ENCODE measurements at regions not wholly inside any gene's neighbourhood (a gene's known extent, or its start where the extent isn't known, plus 50 kb on each side); places are given as distances from the start of the nearest gene placed in this dataset.

DNA sequence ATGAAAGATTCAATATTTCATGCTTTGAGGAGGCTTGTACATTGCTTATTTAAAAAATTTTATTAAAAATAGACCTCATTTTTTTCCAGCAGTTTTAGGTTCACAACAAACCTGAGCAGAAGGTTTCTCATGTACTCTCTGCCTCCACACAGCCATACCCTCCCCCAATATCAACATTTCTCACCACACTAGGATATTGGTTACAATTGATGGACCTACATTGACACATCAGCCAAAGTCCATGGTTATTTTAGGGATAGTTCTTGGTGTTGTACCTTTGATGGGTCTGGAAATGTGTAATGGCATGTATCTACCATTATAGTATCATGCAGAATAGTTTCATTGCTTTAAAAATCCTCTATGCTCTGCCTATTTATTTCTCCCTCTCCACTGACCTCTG lies 611.0 kb downstream of the KCTD8 start:
- DNase-seq = no peak

DNA sequence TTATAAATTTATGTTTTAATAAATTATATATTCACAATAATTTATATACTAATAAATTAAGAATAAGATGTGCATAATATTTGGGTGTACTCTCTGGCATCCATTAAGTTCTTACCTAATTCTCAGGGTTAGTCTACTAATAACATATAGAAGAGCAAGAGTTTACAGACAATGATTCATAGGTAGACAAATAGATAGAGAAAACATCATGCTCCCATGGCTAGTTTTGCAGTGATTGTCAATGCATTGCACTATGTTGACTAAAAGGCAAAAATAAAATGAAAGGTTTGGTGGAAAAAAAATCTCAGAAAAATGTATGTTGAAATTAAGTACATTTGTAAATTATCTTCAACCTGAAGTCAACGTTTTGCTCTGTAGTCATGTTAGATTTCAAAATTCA lies 606.0 kb downstream of the KCTD8 start:
- no peak for DNase-seq

DNA sequence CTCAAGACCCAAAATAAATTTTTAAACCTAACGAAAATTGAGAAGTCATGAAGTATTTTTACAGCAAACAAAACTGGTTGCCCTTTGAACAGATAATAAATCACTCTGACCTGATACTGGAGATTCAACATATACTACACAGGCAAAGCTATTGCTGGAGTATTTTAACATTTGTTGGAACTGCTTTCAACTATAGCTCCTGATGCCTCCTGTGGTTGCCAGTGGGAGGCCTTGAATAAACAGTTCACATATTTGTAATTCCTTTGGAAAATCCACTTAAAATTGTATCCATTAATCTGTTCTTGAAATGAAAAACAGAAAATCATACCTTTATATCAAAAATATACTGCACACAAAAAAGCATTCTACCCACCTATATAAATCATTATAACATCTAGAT lies 605.1 kb downstream of the KCTD8 start:
- peak; percentile 2 for DNase-seq

DNA sequence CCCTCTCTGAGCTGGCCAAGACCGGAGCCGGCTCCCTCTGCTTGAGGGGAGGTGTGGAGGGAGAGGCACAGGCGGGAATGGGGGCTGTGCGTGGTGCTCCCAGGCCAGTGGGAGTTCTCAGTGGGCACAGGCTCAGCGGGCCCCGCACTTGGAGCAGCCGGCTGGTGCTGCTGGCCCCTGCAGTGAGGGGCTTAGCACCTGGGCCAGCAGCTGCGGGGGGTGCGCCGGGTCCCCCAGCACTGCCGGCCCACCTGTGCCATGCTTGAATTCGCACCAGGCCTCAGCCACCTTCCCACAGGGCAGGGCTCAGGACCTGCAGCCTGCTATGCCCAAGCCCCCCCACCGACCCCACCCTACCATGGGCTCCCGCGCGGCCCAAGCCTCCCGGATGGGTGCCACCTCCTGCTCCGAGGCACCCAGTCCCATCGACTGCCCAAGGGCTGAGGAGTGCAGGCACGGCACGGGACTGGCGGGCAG lies 602.5 kb downstream of the KCTD8 start:
- DNase-seq = no peak

DNA sequence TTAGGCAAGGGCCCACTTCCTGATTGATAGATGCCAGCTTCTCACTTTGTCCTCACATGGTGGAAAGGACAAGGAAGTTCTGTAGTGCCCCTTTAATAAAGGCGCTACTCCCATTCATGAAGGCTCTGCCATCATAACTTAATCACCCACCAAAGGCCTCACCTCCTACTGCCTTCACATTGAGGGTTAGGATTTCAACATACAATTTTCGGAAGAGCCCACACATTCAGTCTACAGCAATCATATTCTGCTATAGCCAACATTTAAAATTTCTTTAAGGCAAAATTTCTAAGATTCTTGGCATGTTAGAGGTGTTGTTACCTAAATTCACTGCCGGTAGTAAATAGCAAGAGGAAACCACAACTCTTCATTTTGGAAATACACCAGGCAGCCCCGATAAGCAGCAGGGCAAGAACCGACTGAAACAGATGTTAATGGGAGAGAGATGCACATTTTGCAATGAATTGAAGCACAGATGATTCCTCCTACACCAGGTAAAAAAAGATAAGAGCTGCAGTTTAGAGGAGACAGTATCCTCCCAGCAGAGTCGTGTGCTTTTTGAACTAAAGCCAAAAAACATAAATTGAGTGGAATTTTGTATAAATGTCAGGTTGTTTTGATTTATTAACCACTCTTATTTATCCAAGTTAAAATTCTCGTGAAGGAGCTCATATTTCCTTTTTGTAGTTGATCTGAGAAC lies 594.9 kb downstream of the KCTD8 start:
- no peak for DNase-seq

DNA sequence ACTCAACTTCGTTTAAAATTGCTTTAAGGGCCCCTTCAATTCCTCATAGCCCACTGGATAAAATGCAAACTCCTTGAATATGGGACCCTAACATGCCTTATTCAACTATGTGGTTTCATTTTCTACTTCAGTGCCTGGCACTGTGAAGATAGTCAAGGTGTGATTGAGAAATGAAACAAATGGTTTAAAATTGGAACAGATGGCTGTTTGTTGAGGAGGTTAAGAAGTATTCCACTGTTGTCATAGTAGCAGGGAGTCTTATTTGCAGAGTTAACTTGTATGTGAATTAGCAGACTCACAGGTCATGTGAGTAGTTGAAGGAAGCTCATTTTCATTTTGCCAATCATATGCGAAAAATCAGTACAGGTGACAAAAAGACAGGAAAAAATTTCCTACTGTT lies 593.3 kb downstream of the KCTD8 start:
- no peak for DNase-seq

DNA sequence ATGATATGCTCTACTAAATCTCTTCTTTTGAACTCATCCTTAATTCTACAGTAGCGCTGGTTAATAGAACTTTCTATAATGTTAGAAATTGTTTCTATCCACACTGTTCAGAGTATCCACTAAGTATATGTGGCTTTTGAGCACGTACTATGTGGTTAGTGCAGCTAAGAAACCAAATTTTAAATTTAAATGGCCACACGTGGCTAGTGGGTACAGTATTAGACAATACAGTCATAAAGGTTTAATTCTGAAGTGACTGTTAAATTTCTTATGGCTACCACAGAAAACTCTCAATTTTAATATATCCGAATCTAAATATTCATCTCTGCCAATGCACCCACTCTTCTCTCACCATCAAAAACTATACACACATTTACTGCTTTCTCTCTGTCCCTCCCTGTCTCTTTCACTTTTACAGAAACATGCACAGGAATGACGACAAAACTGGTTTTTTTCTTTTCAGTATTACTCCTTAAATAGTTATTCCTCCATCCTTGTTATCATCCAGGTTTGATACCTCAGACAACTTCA lies 583.9 kb downstream of the KCTD8 start:
- no peak for DNase-seq

DNA sequence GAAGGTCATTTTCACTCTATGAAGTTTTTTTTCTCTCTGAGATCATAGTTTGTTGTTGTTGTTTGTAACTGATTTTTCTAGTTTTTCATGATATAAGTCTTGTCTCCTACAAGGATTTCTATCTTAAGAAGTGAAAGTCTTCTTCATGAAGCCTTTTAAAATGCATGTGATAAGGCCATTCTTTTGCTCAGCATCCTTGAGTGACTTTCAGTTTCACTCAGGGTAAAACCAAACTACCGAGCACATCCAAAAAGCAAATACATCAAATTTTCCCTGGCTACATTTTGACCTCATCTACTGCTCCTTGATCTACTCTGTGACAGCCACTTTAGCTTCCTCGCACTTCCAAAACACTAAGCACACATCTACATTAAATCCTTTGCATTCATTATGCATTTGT lies 580.7 kb downstream of the KCTD8 start:
- DNase-seq = no peak

DNA sequence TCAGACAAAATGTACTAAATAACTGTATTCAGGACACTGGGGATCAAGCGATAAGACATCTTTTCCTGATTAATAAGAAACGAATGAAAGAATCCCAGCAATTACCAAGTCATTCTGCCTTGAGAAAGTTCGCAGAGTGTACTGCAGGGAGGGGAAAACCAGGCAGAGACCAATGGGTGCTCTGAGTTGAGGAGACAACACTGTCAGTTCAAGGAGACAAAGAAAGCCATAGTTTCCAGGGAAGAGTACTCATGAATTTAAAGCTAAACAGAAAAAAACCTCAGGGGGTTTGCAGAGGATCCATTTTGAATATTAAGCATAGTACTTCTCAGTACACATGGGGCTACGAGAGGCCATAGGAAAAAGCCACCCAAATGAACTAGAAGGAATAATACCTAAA lies 573.0 kb downstream of the KCTD8 start:
- DNase-seq = no peak

DNA sequence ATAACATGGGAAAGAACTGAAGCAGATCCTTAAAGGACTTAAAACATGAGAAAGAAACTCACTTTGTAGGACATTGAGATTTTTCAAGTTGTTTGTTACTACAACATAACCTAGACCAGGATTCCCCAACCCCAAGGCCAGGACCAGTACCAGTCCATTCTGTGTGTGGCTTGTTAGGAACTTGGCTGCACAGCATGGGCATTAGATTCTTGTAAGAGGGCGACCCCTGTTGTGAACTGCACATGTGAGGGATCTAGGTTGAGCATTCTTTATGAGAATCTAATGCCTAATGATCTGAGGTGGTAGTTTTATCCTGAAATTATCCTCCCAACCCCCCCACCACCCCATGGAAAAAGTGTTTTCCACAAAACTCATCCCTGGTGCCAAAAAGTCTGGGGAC lies 566.1 kb downstream of the KCTD8 start:
- no peak for DNase-seq

DNA sequence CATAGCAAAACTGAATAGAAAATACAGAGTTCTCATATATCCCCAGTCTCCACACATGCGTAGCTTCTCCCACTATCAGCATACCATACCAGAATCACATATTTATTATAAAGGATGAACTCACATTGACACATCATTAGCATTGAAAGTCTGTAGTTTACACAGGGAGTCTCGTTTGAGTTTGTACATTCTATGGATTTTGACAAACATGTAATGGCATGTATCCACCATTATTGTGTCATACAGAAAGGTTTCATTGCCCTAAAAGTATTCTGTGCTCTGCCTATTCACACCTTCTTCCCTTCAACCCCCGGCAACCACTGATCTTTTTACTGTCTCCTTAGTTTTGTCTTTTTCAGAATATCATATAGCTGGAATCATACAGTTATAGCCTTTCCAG lies 562.4 kb downstream of the KCTD8 start:
- no peak for DNase-seq

DNA sequence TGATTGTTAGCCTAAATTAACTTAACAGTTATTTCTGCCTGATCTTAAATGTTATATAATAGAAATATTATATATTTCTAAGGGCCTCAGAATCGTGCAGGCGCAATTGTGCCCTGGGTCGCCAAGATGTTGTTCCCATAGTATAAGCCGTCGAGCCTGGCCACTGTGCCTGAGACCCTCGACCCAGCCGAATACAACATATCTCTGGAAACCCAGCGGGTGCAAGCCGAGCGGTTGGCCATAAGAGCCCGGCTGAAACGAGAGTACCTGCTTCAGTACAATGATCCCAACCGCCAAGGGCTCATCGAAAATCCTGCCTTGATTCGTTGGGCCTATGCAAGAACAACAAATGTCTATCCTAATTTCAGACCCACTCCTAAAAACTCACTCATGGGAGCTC lies 549.8 kb downstream of the KCTD8 start:
- no peak for DNase-seq

DNA sequence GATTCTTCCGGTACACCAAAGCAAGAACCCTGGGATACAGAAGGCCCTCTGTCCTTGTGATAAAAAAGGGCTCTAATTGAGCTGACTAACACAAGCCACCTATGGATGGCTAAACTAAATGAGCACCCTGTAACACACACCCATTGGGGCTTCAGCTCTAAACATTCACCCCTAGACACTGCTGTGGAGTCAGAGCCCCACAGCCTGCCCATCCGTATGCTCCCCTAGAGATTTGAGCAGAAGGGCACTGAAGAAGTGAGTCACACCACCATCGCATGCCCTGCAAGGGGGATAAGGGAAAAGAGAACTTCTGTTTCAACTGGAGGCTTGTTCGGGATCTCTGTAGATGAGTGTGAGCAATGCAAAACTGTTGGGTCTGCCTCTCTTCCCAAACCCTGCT lies 545.2 kb downstream of the KCTD8 start:
- DNase-seq = no peak

DNA sequence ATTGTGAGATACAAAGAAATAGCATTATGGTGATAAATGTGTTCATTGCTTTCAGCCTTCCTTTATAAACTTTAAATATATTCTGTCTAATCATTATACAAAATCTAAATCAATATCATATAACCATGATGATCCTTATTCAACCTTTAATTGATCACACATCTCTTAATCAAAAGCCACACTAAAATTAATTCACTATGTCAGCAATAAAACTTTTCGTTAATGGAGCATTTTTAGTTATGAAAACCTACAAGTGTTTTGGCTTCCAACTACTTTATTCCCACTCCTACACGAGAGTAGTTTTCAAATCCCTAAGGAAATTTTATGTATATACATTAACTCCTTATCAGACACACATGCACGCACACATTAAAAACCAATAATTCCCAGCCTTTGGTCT lies 530.2 kb downstream of the KCTD8 start:
- no peak for DNase-seq

DNA sequence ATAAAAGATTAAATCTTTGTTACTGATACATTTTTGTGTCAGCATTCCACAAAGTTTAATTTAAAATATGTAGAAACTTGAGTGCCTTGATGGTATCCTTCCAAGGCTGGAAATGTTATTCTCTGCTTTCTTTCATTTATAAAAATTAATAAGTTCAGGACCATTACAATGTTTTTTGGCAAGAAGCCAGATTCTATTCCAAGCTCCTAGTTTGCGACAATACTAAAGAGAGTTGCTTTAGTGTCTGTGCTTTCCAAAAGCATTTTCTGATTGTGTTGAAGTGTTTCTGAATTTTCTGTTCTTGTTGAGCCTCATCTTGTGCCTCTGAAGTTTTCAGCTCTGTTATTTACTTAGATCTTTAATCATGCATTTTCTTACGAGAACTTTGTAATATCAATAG lies 516.2 kb downstream of the KCTD8 start:
- no peak for DNase-seq

DNA sequence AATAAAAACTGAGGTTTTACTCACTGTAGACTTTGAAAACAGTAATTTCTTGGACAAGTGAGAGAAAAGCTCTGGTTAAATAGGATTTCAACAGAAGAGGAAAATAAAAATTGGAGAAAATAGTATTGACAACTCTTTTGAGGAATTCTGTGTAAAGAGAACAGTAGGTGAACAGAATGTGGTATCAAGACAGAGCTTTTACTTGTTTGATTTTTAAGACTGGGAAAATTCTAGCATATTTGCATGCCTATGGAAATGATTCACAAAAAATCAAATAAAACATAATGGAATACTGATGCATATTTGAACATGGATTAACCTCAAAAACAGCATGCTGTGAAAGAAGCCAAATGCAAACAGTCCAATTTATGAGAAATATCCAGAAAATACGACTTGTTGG lies 504.6 kb downstream of the KCTD8 start:
- no peak for DNase-seq

DNA sequence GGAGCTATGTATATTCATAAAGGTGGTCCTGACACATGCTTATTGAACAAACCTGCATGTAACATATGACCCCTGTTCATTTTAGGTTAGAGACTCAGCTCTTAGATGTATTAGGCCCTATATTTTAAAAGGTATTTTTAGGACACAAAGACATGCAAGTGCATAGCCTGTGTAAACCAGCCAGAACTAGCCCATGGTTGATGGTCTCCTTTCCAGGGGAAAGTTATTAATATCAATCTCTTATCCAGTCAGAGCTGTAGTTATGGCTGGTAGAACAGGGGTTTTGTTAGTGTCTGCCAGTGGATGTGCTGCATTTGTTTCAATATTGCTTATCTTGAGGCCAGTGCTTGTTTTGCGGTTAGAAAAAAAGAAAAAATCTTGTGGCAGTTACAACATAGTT lies 488.6 kb downstream of the KCTD8 start:
- no peak for DNase-seq

DNA sequence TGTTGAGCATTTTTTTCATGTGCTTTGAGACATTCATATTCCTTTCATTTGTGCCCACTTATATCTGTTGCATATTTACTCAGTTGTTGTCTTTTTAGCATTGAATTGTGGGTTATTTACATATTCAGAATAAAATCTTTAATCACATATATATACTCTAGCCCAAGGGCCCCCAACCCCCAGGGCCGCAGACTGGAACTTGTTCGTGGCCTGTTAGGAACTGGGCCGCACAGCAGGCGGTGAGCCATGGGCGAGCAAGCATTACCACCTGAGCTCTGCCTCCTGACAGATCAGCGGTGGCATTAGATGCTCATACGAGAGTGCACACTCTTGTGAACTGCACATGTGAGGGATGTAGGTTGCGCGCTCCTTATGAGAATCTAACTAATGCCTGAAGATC lies 480.6 kb downstream of the KCTD8 start:
- no peak for DNase-seq

DNA sequence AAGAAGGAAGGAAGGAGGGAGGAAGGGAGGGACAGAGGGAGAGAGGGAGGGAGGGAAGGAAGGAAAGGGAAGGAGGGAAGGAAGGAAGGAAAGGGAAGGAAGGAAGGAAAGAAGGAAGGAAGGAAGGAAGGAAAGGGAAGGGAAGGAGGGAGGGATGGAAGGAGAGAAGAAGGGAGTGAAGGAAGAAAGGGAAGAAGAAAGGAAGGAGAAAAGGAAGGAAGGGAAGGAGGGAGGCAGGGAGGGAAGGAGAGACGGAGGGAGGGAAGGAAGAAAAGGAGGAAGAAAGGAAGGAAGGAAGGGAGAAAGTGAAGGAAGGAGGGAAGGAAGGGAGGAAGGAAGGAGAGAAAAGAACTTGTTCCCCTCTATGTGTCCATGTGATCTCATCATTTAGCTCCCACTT lies 465.0 kb downstream of the KCTD8 start:
- DNase-seq = no peak

DNA sequence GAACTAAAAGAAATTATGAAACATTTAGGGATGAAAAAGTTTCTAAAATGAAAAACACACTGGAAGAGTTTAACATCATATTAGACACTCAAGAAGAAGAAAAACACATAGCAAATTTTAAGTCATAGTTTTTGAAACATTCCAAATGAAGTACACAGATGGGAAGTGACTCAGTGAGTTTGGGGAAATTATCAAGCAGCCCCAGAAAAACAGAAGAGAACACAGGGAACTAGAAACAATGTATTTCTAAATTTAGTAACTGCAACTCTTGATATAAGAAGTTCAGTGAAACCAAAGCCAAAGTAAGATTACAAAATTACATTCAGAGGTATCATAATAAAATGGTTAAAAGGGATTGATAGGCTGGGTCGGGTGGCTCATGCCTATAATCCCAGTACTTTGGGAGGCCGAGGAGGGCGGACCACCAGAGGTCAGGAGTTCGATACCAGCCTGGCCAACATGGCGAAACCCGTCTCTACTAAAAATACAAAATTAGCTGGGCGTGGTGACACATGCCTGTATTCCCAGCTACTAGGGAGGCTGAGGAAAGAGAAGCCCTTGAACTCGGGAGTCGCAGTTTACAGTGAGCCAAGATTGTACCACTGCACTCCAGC lies 461.2 kb downstream of the KCTD8 start:
- DNase-seq = no peak

DNA sequence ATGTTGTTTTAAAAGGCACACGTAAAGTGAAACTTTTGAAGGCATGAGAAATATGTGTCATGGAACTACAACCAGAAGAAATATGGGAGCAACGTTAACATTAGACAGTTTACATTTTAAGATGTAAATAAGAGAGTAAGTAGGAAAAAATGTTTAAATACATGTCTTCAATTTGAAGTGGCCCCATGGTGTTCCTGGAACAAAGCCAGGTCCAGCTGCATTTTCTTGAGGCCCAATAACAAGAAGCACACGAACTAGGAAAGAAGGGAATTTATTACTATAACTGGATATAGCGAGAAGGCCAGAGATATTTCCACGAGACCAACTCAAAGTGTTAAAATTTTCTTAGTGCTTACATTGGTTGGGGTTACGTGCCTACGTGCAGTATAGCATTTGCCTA lies 458.1 kb downstream of the KCTD8 start:
- no peak for DNase-seq

DNA sequence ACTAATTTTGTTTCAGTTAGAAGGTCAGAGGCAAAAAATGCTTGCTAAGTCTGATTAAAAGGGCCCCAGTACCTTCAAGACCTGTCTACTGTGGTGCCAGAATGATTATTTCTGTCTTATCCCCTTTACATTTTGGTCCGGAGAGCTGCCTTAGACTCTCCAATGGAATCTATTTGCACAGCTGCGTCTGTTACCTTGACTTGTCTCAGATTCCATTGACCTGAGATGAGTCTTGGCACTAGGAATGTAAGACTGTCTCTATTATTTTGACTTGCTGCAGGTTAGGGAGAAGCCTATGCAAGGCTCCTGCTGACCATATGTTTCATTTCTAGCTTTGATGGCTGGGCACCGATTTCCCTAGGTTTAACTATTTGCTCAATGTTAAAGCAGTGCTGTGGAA lies 457.6 kb downstream of the KCTD8 start:
- no peak for DNase-seq

DNA sequence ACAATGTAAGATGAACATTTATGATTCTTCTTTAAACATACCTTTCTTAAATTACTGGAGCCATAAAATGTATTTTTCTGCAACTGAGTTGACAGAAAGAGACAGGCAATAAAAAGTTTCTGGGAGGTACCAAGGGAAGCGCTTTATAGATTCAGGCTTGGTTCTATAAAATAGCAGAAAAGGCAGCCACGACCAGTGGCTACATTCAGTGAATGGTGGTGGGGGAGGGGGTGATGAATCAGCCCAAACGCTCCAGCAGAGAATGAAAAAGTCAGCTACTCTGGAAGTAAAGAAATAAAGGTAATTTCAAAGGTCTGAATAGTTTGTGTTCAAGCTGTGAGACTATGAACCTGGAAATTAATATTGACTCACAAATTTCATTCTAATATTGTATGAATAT lies 456.1 kb downstream of the KCTD8 start:
- no peak for DNase-seq

DNA sequence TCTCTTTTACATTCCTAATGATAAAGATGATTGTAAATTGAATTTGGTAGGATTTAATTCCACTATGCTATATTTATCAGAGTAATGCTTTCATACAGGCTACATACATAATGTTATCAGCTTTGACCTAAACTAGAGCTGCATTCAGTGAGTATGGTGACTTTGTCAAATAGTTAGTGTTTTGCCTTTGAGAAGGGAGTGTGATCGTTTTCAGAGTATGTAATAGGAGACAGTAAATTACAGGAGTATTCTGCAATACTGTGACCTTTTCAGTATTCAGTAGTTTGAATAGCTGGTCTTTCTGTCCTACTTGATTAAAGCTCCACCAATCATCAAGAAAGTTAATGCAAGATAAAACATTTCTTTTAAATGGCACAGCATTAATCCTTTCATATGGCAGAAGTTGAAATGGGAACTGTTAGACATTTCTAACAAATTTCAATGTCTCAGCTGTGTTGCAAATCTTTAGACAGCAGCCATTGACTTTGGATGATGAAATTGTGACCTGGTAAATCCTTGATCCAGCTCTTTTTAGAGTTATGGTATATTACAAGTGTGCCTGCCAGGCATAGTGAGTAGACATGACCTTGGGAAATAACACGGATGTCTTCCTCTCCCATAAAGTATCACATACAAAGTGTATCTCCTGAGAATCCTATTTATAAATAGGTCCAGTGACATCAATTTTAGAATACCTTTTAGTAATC lies 455.3 kb downstream of the KCTD8 start:
- no peak for DNase-seq

Measured in fibroblast of skin of back (primary cell).